LNCaP clone FGC (cell line): ENCODE measurements at regions not wholly inside any gene's neighbourhood (a gene's known extent, or its start where the extent isn't known, plus 50 kb on each side); places are given as distances from the start of the nearest gene placed in this dataset.

Source experiments
- DNase-seq: peaks from one replicate; pipeline ENCODE4 v3.0.0-alpha.2; 2011; ENCODE audit warnings: low read depth
- H3K4me3 ChIP-seq: 2 replicates; pipeline ENCODE4 v1.5.1; 2011; ENCODE audit warnings: mild to moderate bottlenecking, low read depth, low read length, control low read depth
- TF ChIP-seq, protein P1 (sequence below): IDR thresholded peaks from 2 replicates; pipeline ENCODE4 v1.5.1; 2012; ENCODE audit warnings: mild to moderate bottlenecking; ENCODE audit not compliant: control insufficient read depth, insufficient read depth; ENCODE audit errors: extremely low read depth

DNA sequence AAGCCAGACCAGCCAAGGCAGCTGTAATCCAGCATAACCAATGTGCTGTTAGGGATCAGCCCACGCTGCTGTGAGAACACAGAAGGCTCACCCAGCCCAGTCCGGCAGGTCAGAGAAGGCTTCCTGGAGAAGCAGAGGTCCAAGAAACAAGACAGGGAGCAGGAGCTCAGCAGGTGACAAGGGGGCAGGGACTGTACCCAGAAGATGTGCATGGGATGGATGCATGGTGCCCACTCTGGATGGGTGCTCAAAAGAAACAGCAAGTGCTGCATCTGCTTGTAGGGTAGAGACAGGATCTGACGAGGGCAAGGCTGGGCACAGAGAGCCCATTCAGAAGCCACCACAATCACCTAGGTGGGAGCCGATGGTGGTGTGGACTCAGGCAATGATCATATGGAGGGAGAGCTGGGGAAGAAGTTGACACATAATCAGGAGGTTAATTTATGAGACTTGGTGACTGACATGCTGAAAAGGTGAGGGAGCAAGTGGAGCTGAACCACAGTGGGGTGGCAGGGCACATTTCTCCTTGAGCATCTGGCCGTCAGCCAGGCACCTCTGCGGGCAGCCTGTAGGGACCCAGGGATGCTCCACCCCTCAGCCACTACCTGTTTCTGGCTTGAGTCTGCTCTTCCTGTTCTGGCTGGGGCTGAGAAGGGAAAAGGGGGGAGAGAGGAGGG, 102.3 kb upstream of the DRD2 start:
- DNase-seq: no peak
- TF ChIP-seq, protein P1, sequence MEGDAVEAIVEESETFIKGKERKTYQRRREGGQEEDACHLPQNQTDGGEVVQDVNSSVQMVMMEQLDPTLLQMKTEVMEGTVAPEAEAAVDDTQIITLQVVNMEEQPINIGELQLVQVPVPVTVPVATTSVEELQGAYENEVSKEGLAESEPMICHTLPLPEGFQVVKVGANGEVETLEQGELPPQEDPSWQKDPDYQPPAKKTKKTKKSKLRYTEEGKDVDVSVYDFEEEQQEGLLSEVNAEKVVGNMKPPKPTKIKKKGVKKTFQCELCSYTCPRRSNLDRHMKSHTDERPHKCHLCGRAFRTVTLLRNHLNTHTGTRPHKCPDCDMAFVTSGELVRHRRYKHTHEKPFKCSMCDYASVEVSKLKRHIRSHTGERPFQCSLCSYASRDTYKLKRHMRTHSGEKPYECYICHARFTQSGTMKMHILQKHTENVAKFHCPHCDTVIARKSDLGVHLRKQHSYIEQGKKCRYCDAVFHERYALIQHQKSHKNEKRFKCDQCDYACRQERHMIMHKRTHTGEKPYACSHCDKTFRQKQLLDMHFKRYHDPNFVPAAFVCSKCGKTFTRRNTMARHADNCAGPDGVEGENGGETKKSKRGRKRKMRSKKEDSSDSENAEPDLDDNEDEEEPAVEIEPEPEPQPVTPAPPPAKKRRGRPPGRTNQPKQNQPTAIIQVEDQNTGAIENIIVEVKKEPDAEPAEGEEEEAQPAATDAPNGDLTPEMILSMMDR: no peak

DNA sequence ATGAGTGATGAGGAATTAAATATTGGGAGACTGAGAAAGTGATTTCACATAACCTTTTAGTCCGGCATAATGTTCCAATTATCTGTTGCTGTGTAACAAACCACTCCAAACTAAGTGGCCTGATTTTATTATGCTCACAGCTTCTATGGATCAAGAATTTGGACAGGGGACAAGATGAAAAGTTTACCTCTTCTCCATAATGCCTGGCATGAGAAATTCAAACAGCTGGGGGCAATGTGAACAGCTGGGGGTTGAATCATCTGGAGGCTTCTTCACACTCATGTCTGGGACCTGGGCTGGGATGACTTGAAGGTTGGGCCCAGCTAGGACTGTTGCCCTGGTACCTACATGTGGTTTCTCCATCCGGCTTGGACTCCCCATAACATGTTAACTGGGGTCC, 99.4 kb upstream of the DRD2 start:
- DNase-seq: no peak
- TF ChIP-seq, protein P1: no peak

More for the DNA sequence above, 102.3 kb upstream of the DRD2 start:
- no peak overlapping the region for H3K4me3 ChIP-seq

DNA sequence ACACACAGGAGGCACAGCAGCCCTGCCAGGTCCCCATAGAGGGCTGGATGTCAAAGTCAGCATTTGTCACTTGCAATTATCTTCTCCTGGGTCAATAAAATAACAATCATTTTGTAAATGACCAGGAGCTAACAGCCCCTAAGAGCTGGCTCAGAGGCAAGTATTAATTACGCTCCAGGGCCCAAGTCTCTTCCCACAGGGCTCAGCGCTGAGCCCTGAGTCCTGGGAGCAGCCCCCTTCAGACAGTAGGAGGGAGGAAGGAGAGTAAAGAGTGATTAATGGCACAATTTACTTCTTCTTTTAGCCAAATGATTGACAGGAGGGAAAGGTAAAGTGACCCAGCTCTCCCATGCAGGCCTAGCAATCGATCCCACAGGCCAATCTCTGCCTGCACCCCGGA, 99.0 kb upstream of the DRD2 start:
- no peak for DNase-seq
- TF ChIP-seq, protein P1: no peak
- no peak overlapping the region for H3K4me3 ChIP-seq

More for the DNA sequence above, 99.4 kb upstream of the DRD2 start:
- H3K4me3 ChIP-seq: no peak overlapping the region

DNA sequence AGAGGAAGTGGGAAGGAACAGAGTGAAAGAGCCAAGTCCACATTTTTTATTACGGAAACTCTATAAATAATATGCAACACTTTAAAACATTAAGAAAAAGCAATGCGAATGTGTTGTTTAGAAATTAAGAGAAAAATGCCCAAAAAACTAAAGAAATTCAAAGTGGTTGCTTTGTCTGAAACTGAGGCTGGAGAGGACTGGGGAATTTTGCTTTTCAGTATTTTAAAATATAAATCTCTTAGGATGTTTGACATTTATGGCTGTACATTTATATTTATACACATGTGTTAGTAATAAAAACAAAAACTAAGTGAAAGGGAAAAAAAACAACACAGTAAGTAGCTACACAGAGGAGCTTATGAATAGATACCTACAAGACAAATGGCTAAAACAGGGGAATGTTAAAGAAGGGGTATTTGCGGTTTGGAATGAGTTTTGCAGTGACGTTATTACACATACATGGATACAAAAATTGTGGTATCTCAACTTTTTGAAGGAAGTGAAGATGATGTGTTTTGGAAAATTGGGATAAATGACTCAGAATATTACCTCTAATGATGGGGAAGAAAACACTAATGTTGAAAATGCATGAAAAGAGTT, 97.0 kb upstream of the DRD2 start:
- H3K4me3 ChIP-seq: no peak overlapping the region
- DNase-seq: no peak
- TF ChIP-seq, protein P1: no peak

DNA sequence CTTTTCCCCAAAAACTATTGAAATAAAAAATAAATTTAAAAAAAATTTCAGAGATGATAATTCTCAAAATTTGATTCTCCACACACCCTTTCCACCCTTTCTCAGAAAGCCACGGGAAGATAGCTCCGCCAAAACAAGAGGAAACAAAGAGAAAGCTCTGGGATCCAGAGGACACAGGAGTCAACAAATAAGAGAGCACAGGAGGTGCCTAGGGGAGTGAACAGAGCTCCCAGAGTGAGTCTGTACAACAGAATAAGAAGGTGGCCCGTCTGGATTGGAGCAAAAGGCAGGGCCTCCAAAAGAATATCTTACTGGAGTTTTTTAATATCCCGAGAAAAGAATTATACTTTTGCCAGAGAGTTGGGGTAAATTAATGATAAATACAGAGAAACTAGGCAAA, 96.3 kb upstream of the DRD2 start:
- no peak for DNase-seq
- no peak overlapping the region for H3K4me3 ChIP-seq
- TF ChIP-seq, protein P1: no peak

DNA sequence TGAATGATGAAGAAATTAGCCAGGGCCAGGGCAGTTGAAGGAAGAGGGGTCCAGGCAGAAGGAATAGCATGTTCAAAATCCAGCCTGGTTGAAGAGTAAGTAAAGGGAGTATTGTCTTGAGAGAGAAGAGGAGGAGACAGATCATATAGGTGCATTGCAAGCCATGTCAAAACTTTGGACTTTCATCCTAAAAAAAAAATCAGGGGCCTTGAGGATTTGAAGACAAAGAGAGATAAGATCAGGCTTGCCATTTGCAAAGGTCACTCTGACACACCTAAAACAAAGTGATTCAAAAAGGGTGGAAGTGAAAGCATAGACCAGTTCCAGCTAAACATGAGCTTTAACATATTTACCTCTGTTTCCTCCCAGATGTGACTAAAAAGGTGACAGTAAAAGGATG, 95.7 kb upstream of the DRD2 start:
- H3K4me3 ChIP-seq: no peak overlapping the region
- TF ChIP-seq, protein P1: no peak
- DNase-seq: no peak

DNA sequence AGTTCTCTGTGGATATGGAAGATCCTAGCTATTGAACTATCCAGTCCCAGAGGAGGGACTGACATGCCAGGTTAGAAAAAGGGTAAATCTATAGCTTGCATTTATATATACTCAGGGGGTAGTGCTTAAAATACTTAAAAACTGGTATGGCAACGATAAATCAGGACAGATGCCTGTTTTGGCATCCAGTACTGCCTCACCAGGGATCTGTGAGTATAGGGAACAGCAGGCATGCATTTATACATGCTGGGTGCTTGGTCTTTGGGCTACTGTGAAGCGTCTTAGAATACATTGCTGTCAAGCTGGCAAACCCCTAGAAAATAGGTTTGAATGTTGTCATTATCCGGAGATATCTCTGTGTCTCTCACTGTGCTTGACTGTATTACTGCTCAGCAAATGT, 94.2 kb upstream of the DRD2 start:
- no peak for DNase-seq
- TF ChIP-seq, protein P1: no peak

More for the DNA sequence above, 94.2 kb upstream of the DRD2 start:
- no peak overlapping the region for H3K4me3 ChIP-seq
